ENCODE measurements at regions not wholly inside any gene's neighbourhood (a gene's known extent, or its start where the extent isn't known, plus 50 kb on each side); places are given as distances from the start of the nearest gene placed in this dataset.

DNA sequence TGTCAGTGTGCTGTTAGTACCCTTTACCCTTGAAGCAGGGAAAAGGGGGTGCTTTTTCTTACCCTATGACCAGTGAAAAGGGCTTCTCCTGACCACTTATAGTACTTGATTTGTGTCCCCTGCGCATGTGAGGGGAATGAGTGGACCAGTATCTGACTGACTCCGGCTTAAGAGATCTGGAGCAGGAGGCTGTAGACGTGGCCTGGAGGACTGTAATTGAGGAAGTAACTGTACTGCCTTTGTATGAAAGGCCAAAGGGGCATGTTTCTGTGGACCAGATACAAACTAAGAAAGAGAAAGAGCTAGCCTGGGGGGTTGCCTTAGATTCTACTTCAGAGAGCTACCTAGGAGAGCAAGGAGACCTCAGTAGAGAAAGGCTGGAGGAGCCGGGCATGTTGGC is 89.9 kb upstream of the TBL1XR1 start:
- Histone ChIP-seq H3K36me3 (ENCODE audit: control insufficient read depth in 2 of 4, insufficient read depth in 4 of 4, low read length in 3 of 4) (no peaks in the 10 kb centered on the region), H3K27ac (ENCODE audit: low read depth, low read length) (no peak overlapping the region), H2BK120ac (replicated peaks; ENCODE audit: low read depth, low read length) (no peak overlapping the region), H4K5ac (ENCODE audit: insufficient read length, low read depth, low read length) (no peak overlapping the region), H3K79me1 (ENCODE audit: low read depth, low read length) (no peaks in the 10 kb centered on the region), H4K8ac (ENCODE audit: extremely low read depth, insufficient read depth, low read length) (no peak overlapping the region), H2BK12ac (ENCODE audit: low read depth, low read length) (peak overlapping the region; percentile 63; the same call in 1 of the 2 replicates), H3K56ac (replicated peaks; ENCODE audit: insufficient read length, low read depth, low read length) (no peak overlapping the region), H2BK15ac (ENCODE audit: low read length) (peak overlapping the region; percentile 61; the same call in 1 of the 2 replicates), H3K27me3 (replicated peaks in 1 of 4; ENCODE audit: control insufficient read depth in 3 of 4, extremely low read depth in 1 of 4, insufficient read depth in 3 of 4, low read length in 3 of 4) (0 out of 7 replicates have a peak, but pooled peaks cover 0 to 2% (median 0%) of the 10 kb centered on the region in 4 experiments), H4K91ac (replicated peaks; ENCODE audit: insufficient read length, low read length) (no peak overlapping the region), H3K4me2 (ENCODE audit: insufficient read depth in 1 of 2, low read depth in 2 of 2, low read length in 2 of 2) (no peak overlapping the region), H3K9me3 (ENCODE audit: insufficient read depth in 2 of 2, low read depth in 1 of 2, low read length in 1 of 2) (no peaks in the 10 kb centered on the region), H3K4ac (replicated peaks; ENCODE audit: insufficient read length, low read depth, low read length) (no peak overlapping the region), H2AFZ (ENCODE audit: low read length) (no peak overlapping the region), H2AK5ac (ENCODE audit: low read depth, low read length) (no peak overlapping the region), H2BK20ac (ENCODE audit: low read length) (no peak overlapping the region), H2BK5ac (ENCODE audit: low read depth, low read length) (no peak overlapping the region), H3K4me1 (replicated peaks in 1 of 4; ENCODE audit: control insufficient read depth in 3 of 4, insufficient read depth in 4 of 4, low read length in 3 of 4) (peaks cover 2 to 7% (median 3%) of the 10 kb centered on the region in 4 experiments; a peak in 5 of 7 replicates), H4K20me1 (replicated peaks in 1 of 2; ENCODE audit: control insufficient read depth in 1 of 2, insufficient read depth in 2 of 2, low read length in 2 of 2) (no peaks in the 10 kb centered on the region), H3K23me2 (ENCODE audit: low read depth, low read length) (no peaks in the 10 kb centered on the region; the same call in 1 of the 2 replicates), H3K18ac (ENCODE audit: extremely low read depth, low read length) (no peak overlapping the region), H3K4me3 (ENCODE audit: extremely low read depth in 1 of 4, insufficient read depth in 2 of 4, low read depth in 3 of 4, low read length in 4 of 4) (no peak overlapping the region), H3K23ac (ENCODE audit: insufficient read length) (no peak overlapping the region), H3K79me2 (ENCODE audit: control insufficient read depth in 1 of 2, insufficient read depth in 2 of 2, low read length in 2 of 2) (no peaks in the 10 kb centered on the region), H3K14ac (ENCODE audit: insufficient read length) (no peak overlapping the region), H3K9ac (replicated peaks in 1 of 4; ENCODE audit: extremely low read depth in 1 of 4, low read depth in 3 of 4, low read length in 3 of 4) (no peak overlapping the region)
- WGBS, 2 experiments (ENCODE audit: extremely low coverage in 1 of 2, insufficient coverage in 1 of 2, insufficient read length in 1 of 2, insufficient replicate concordance in 2 of 2, low coverage in 1 of 2, low lambda C conversion rate in 2 of 2, missing lambda C conversion rate in 1 of 2), result 94% methylated on average over 4 of the region's 4 CpGs; no CpG with 5 or more reads in 1 of the 2 experiments
- POLR2A ChIA-PET (ENCODE audit: partially characterized antibody), result no interaction called here
- DNase-seq (ENCODE audit: low read depth in 1 of 2, low spot score in 2 of 2), result no peak
- FAIRE-seq, result no peak
- CTCF ChIA-PET (ENCODE audit: partially characterized antibody), result interaction anchor here (0.7 kb wide), 1 partner anchor 491 kb away, joined by 3 read pairs; no protein-coding TSS in a partner anchor
- TF ChIP-seq, protein P1, sequence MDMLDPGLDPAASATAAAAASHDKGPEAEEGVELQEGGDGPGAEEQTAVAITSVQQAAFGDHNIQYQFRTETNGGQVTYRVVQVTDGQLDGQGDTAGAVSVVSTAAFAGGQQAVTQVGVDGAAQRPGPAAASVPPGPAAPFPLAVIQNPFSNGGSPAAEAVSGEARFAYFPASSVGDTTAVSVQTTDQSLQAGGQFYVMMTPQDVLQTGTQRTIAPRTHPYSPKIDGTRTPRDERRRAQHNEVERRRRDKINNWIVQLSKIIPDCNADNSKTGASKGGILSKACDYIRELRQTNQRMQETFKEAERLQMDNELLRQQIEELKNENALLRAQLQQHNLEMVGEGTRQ (IDR thresholded peaks at IDR 0.05; ENCODE audit: low read length), result no peak
- no peak for TF ChIP-seq KDM5A (IDR thresholded peaks at IDR 0.05; ENCODE audit: low read length)
- no peak for TF ChIP-seq CBX5 (IDR thresholded peaks at IDR 0.05; ENCODE audit: low read depth, low read length)
- no peak for TF ChIP-seq JUND (IDR thresholded peaks at IDR 0.05; ENCODE audit: low read length)
- TF ChIP-seq RBBP5 (IDR thresholded peaks at IDR 0.05; ENCODE audit: borderline replicate concordance, low read depth, low read length), result no peak
